GM12875 (cell line): ENCODE measurements at regions not wholly inside any gene's neighbourhood (a gene's known extent, or its start where the extent isn't known, plus 50 kb on each side); places are given as distances from the start of the nearest gene placed in this dataset.

Source experiments
- H3K4me3 ChIP-seq: one replicate; pipeline ENCODE4 v1.5.1; 2011; ENCODE audit warnings: low read depth, low read length, control low read depth
- CTCF ChIP-seq: IDR thresholded peaks from 2 replicates; pipeline ENCODE4 v1.5.1; 2011; ENCODE audit warnings: low read depth, mild to moderate bottlenecking, control low read depth, inconsistent platforms, low read length, moderate library complexity, borderline replicate concordance; ENCODE audit not compliant: insufficient read depth

- no peak overlapping the region for H3K4me3 ChIP-seq
- no peak for TF ChIP-seq CTCF
Observed at GRCh38 chr7:67466109-67466508, 469.5 kb downstream of the TYW1 start.

GRCh38 chr7:67470256-67470751 lies 473.7 kb downstream of the TYW1 start:
- no peak overlapping the region for H3K4me3 ChIP-seq
- TF ChIP-seq CTCF, result no peak

GRCh38 chr7:67475293-67475692 lies 478.7 kb downstream of the TYW1 start:
- no peak overlapping the region for H3K4me3 ChIP-seq
- TF ChIP-seq CTCF, result no peak

- no peak overlapping the region for H3K4me3 ChIP-seq
- TF ChIP-seq CTCF, result no peak
Observed at GRCh38 chr7:67478066-67478465, 481.4 kb downstream of the TYW1 start.

- H3K4me3 ChIP-seq, result no peak overlapping the region
- peak; percentile 61 for TF ChIP-seq CTCF
Observed at GRCh38 chr7:67484244-67484751, 487.7 kb downstream of the TYW1 start.

GRCh38 chr7:67486401-67486800 lies 489.8 kb downstream of the TYW1 start:
- no peak for TF ChIP-seq CTCF
- H3K4me3 ChIP-seq, result no peak overlapping the region

- TF ChIP-seq CTCF, result no peak
- H3K4me3 ChIP-seq, result no peak overlapping the region
Observed at GRCh38 chr7:67487316-67487715, 490.7 kb downstream of the TYW1 start.
